Lower lobe of right lung (tissue), 2 donors: ENCODE measurements at regions not wholly inside any gene's neighbourhood (a gene's known extent, or its start where the extent isn't known, plus 50 kb on each side); places are given as distances from the start of the nearest gene placed in this dataset.
A peak's percentile ranks its signal among the peaks of the same experiment; 100 is the strongest.

Experiments used
- ATAC-seq, 2 donors: fragments of 200-7000 bp; cut with Tn5 transposase; one replicate each; pipeline ENCODE4 v1.9.1; 2020 to 2022; ENCODE audit warnings: mild to moderate bottlenecking in 2 of 2, moderate library complexity in 2 of 2
- DNase-seq: peaks from one replicate; pipeline ENCODE4 v3.0.0-alpha.2; 2020
- H3K27ac ChIP-seq: fragments of 200-600 bp; one replicate; pipeline ENCODE4 v1.8.0; 2022
- H3K27me3 ChIP-seq: fragments of 200-600 bp; one replicate; pipeline ENCODE4 v1.8.0; 2022; ENCODE audit warnings: low read depth
- H3K36me3 ChIP-seq: fragments of 200-600 bp; one replicate; pipeline ENCODE4 v1.8.0; 2022; ENCODE audit warnings: mild to moderate bottlenecking
- H3K4me1 ChIP-seq: fragments of 200-600 bp; one replicate; pipeline ENCODE4 v1.8.0; 2022
- H3K4me3 ChIP-seq: fragments of 200-600 bp; one replicate; pipeline ENCODE4 v1.8.0; 2022; ENCODE audit warnings: mild to moderate bottlenecking
- H3K9me3 ChIP-seq: fragments of 200-600 bp; one replicate; pipeline ENCODE4 v1.8.0; 2022
- CTCF ChIP-seq: fragments of 200-600 bp; IDR thresholded peaks from one replicate; pipeline ENCODE4 v1.8.0; 2022; ENCODE audit warnings: antibody characterized with exemption, mild to moderate bottlenecking
- intact Hi-C: fragments of 100-400 bp; cut with DNase I; formaldehyde crosslinking; loops from one replicate; pipeline ENCODE4 v1.11.0; 2022
- donor health status: DM: no; HTN: yes; CAD: no; lungs with severe emphysema.

- no peaks in the 10 kb centered on the region for H3K9me3 ChIP-seq
- intact Hi-C loops, result no loop called here
- TF ChIP-seq CTCF, result no peak
- no peaks in the 10 kb centered on the region for H3K4me1 ChIP-seq
- DNase-seq (no peak), ATAC-seq (no peak)
- H3K27ac ChIP-seq, result no peak overlapping the region
- no peaks in the 10 kb centered on the region for H3K27me3 ChIP-seq
- no peaks in the 10 kb centered on the region for H3K36me3 ChIP-seq
- no peak overlapping the region for H3K4me3 ChIP-seq
Measured at GRCh38 chr13:81995316-81995715, 1654.4 kb upstream of the SPRY2 start.

- intact Hi-C loops, result no loop called here
- Histone ChIP-seq H3K36me3 (no peaks in the 10 kb centered on the region), H3K4me1 (no peaks in the 10 kb centered on the region)
Measured at GRCh38 chr13:81990652-81991051, 1649.7 kb upstream of the SPRY2 start.

GRCh38 chr13:81988567-81988966 is 1647.6 kb upstream of the SPRY2 start:
- no peak overlapping the region for H3K4me3 ChIP-seq
- no peaks in the 10 kb centered on the region for H3K36me3 ChIP-seq
- ATAC-seq, result peak in 1 of 2 donors; percentile 54
- intact Hi-C loops, result no loop called here
- no peak for TF ChIP-seq CTCF
- H3K27me3 ChIP-seq, result no peaks in the 10 kb centered on the region
- H3K9me3 ChIP-seq, result no peaks in the 10 kb centered on the region
- no peaks in the 10 kb centered on the region for H3K4me1 ChIP-seq
- H3K27ac ChIP-seq, result no peak overlapping the region
- DNase-seq, result no peak

More at GRCh38 chr13:81990652-81991051, 1649.7 kb upstream of the SPRY2 start:
- no peak overlapping the region for H3K27ac ChIP-seq
- no peak overlapping the region for H3K4me3 ChIP-seq
- no peak for TF ChIP-seq CTCF
- no peaks in the 10 kb centered on the region for H3K9me3 ChIP-seq
- ATAC-seq (no peak), DNase-seq (no peak)
- H3K27me3 ChIP-seq, result no peaks in the 10 kb centered on the region

- intact Hi-C loops, result no loop called here
- Histone ChIP-seq H3K9me3 (no peaks in the 10 kb centered on the region), H3K27ac (no peak overlapping the region), H3K4me1 (no peaks in the 10 kb centered on the region), H3K27me3 (no peaks in the 10 kb centered on the region), H3K4me3 (no peak overlapping the region), H3K36me3 (no peaks in the 10 kb centered on the region)
- TF ChIP-seq CTCF, result no peak
- ATAC-seq (peak in 1 of 2 donors; percentile 85), DNase-seq (no peak)
Measured at GRCh38 chr13:81987677-81988357, 1646.9 kb upstream of the SPRY2 start.

GRCh38 chr13:81987159-81987558 is 1646.2 kb upstream of the SPRY2 start:
- Histone ChIP-seq H3K27me3 (no peaks in the 10 kb centered on the region), H3K9me3 (no peaks in the 10 kb centered on the region), H3K27ac (no peak overlapping the region), H3K4me1 (no peaks in the 10 kb centered on the region), H3K36me3 (no peaks in the 10 kb centered on the region), H3K4me3 (no peak overlapping the region)
- no peak for TF ChIP-seq CTCF
- DNase-seq, result no peak
- ATAC-seq, result peak in 1 of 2 donors; percentile 59
- intact Hi-C loops, result no loop called here
